ENCODE measurements at regions not wholly inside any gene's neighbourhood (a gene's known extent, or its start where the extent isn't known, plus 50 kb on each side); places are given as distances from the start of the nearest gene placed in this dataset.

GRCh38 chr2:147589127-147589526, 255.7 kb upstream of the ACVR2A start:
- no peak for TF ChIP-seq CTCF (IDR thresholded peaks at IDR 0.05)
- TF ChIP-seq SIN3A (IDR thresholded peaks at IDR 0.05; ENCODE audit: borderline replicate concordance, insufficient read depth, low read depth, low read length), result no peak
- no peak for TF ChIP-seq REST (IDR thresholded peaks at IDR 0.05; ENCODE audit: insufficient read depth in 1 of 2, low read depth in 2 of 2, low read length in 1 of 2)
- no peak for TF ChIP-seq POLR2AphosphoS5 (IDR thresholded peaks at IDR 0.05; ENCODE audit: low read depth, low read length)
- no peak for TF ChIP-seq TCF7L2 (IDR thresholded peaks at IDR 0.05; ENCODE audit: low read depth, low read length)
